GDM1 (cell line): ENCODE measurements at regions not wholly inside any gene's neighbourhood (a gene's known extent, or its start where the extent isn't known, plus 50 kb on each side); places are given as distances from the start of the nearest gene placed in this dataset.

Source experiments
- DNase-seq: peaks from one replicate; lab custom pipeline; 2025; lab: John Stamatoyannopoulos, UW

GRCh38 chr3:137204409-137204808, 246.6 kb downstream of the IL20RB start:
- DNase-seq = no peak

- DNase-seq = no peak
Observed at GRCh38 chr3:137205394-137206045, 247.7 kb downstream of the IL20RB start.

GRCh38 chr3:137207616-137208015, 249.8 kb downstream of the IL20RB start:
- no peak for DNase-seq

- no peak for DNase-seq
Observed at GRCh38 chr3:137217733-137218132, 259.9 kb downstream of the IL20RB start.

- no peak for DNase-seq
Observed at GRCh38 chr3:137219801-137220445, 262.1 kb downstream of the IL20RB start.

- DNase-seq = no peak
Observed at GRCh38 chr3:137222736-137223225, 265.0 kb downstream of the IL20RB start.

- DNase-seq = no peak
Observed at GRCh38 chr3:137224464-137224863, 266.7 kb downstream of the IL20RB start.

GRCh38 chr3:137242836-137243400, 285.1 kb downstream of the IL20RB start:
- no peak for DNase-seq

GRCh38 chr3:137246491-137246890, 288.7 kb downstream of the IL20RB start:
- no peak for DNase-seq

GRCh38 chr3:137249311-137249940, 291.6 kb downstream of the IL20RB start:
- no peak for DNase-seq

- DNase-seq = no peak
Observed at GRCh38 chr3:137259089-137259488, 301.3 kb downstream of the IL20RB start.

- no peak for DNase-seq
Observed at GRCh38 chr3:137259701-137260100, 301.9 kb downstream of the IL20RB start.

GRCh38 chr3:137264071-137264820, 306.5 kb downstream of the IL20RB start:
- no peak for DNase-seq

- no peak for DNase-seq
Observed at GRCh38 chr3:137264843-137265330, 307.1 kb downstream of the IL20RB start.

GRCh38 chr3:137282871-137283270, 325.1 kb downstream of the IL20RB start:
- DNase-seq = no peak

- DNase-seq = no peak
Observed at GRCh38 chr3:137285924-137286323, 328.1 kb downstream of the IL20RB start.

- no peak for DNase-seq
Observed at GRCh38 chr3:137293086-137293485, 335.3 kb downstream of the IL20RB start.

GRCh38 chr3:137294139-137294538, 336.4 kb downstream of the IL20RB start:
- no peak for DNase-seq

GRCh38 chr3:137294839-137295238, 337.1 kb downstream of the IL20RB start:
- no peak for DNase-seq

- no peak for DNase-seq
Observed at GRCh38 chr3:137295336-137295735, 337.6 kb downstream of the IL20RB start.

- no peak for DNase-seq
Observed at GRCh38 chr3:137296116-137296515, 338.3 kb downstream of the IL20RB start.

GRCh38 chr3:137297770-137298169, 340.0 kb downstream of the IL20RB start:
- no peak for DNase-seq
